Endothelial cell of umbilical vein (primary cell): ENCODE measurements at regions not wholly inside any gene's neighbourhood (a gene's known extent, or its start where the extent isn't known, plus 50 kb on each side); places are given as distances from the start of the nearest gene placed in this dataset.

Experiments used
- EZH2 ChIP-seq: IDR thresholded peaks from 2 replicates; pipeline ENCODE4 v1.6.1; 2012; ENCODE audit warnings: borderline replicate concordance, low read depth, mild to moderate bottlenecking, moderate library complexity, low read length, inconsistent platforms; ENCODE audit not compliant: severe bottlenecking
- POLR2AphosphoS5 ChIP-seq: IDR thresholded peaks from 2 replicates; pipeline ENCODE4 v1.6.1; 2012; ENCODE audit warnings: low read depth, mild to moderate bottlenecking, control low read depth, low read length, moderate library complexity; ENCODE audit not compliant: insufficient read depth
- TF ChIP-seq, protein P1 (sequence below), 2 donors: IDR thresholded peaks; 1 replicate in 1 of 2; 2 replicates in 1 of 2; pipeline ENCODE4 v1.5.1; 2011; ENCODE audit warnings: low read length in 2 of 2, mild to moderate bottlenecking in 2 of 2, moderate library complexity in 2 of 2, control low read depth in 1 of 2, inconsistent platforms in 1 of 2, low read depth in 1 of 2; ENCODE audit not compliant: insufficient read depth in 1 of 2; ENCODE audit errors: extremely low read depth in 1 of 2

DNA sequence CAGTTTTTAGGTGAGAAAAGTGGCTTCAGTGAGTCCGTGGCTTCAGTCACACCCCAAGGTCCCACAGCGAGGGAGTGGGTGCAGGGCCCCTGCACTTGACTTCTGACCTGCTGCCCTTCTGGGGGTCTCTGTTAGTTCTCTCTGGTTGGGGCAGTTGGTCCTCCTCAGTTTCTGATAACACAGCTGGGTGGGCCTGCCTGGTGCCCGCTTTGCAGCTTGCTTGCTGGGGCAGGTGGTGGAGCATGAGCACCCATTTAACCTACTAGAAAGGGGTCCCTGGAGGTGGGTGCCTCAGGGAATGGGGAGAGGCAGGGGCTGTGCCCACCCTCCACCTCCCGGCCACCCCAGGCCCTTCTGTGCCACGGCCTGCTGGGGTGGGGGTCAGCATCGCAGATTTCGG, 83.2 kb downstream of the ASB1 start:
- TF ChIP-seq, protein P1, sequence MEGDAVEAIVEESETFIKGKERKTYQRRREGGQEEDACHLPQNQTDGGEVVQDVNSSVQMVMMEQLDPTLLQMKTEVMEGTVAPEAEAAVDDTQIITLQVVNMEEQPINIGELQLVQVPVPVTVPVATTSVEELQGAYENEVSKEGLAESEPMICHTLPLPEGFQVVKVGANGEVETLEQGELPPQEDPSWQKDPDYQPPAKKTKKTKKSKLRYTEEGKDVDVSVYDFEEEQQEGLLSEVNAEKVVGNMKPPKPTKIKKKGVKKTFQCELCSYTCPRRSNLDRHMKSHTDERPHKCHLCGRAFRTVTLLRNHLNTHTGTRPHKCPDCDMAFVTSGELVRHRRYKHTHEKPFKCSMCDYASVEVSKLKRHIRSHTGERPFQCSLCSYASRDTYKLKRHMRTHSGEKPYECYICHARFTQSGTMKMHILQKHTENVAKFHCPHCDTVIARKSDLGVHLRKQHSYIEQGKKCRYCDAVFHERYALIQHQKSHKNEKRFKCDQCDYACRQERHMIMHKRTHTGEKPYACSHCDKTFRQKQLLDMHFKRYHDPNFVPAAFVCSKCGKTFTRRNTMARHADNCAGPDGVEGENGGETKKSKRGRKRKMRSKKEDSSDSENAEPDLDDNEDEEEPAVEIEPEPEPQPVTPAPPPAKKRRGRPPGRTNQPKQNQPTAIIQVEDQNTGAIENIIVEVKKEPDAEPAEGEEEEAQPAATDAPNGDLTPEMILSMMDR (IDR thresholded peaks at IDR 0.05; ENCODE audit: extremely low read depth in 1 of 2, insufficient read depth in 1 of 2, low read depth in 1 of 2, low read length in 2 of 2) = no peak
- TF ChIP-seq POLR2AphosphoS5 (no peak), EZH2 (no peak)
